DND-41 (cell line): ENCODE measurements at regions not wholly inside any gene's neighbourhood (a gene's known extent, or its start where the extent isn't known, plus 50 kb on each side); places are given as distances from the start of the nearest gene placed in this dataset.

Experiments used
- ATAC-seq: fragments of 200-7000 bp; cut with Tn5 transposase; 3 replicates; pipeline ENCODE4 v1.9.1; 2021; ENCODE audit warnings: low read depth; ENCODE audit not compliant: insufficient read depth
- DNase-seq: peaks from one replicate; pipeline ENCODE4 v3.0.0-alpha.2; 2020
- H2AFZ ChIP-seq: 2 replicates; pipeline ENCODE4 v1.6.0; 2012; ENCODE audit warnings: low read depth, low read length
- H3K27ac ChIP-seq: 2 replicates; pipeline ENCODE4 v1.5.1; 2012; ENCODE audit warnings: low read length, inconsistent platforms
- H3K27me3 ChIP-seq: fragments of 200-600 bp; sonication (generic); 2 replicates; pipeline ENCODE4 v1.6.0; 2012; ENCODE audit warnings: low read length, mild to moderate bottlenecking, inconsistent platforms; ENCODE audit not compliant: insufficient read depth, poor library complexity
- H3K36me3 ChIP-seq: 2 replicates; pipeline ENCODE4 v1.5.1; 2012; ENCODE audit warnings: low read length, inconsistent platforms; ENCODE audit not compliant: insufficient read depth
- H3K4me1 ChIP-seq: 2 replicates; pipeline ENCODE4 v1.5.1; 2012; ENCODE audit warnings: mild to moderate bottlenecking, low read length; ENCODE audit not compliant: insufficient read depth
- H3K4me2 ChIP-seq: 2 replicates; pipeline ENCODE4 v1.6.0; 2012; ENCODE audit warnings: mild to moderate bottlenecking, moderate library complexity, low read length, inconsistent platforms; ENCODE audit not compliant: insufficient read depth
- H3K4me3 ChIP-seq, 2 experiments: fragments of 200-600 bp in 1 of 2; shearing (Covaris generic) in 1 of 2; 2 replicates each; pipeline ENCODE4 v1.5.1; 2012 to 2016; ENCODE audit warnings: inconsistent platforms in 2 of 2, low read length in 2 of 2, mild to moderate bottlenecking in 2 of 2, low read depth in 1 of 2, moderate library complexity in 1 of 2
- H3K79me2 ChIP-seq: 2 replicates; pipeline ENCODE4 v1.6.0; 2012; ENCODE audit warnings: low read length, inconsistent platforms; ENCODE audit not compliant: insufficient read depth
- H3K9ac ChIP-seq: 2 replicates; pipeline ENCODE4 v1.6.0; 2012; ENCODE audit warnings: low read depth, mild to moderate bottlenecking, inconsistent platforms, low read length, moderate library complexity
- H3K9me3 ChIP-seq: 2 replicates; pipeline ENCODE4 v1.5.1; 2012; ENCODE audit warnings: low read length, moderate library complexity, mild to moderate bottlenecking, inconsistent platforms; ENCODE audit not compliant: insufficient read depth, severe bottlenecking
- H4K20me1 ChIP-seq: 2 replicates; pipeline ENCODE4 v1.6.0; 2012; ENCODE audit warnings: low read length; ENCODE audit not compliant: insufficient read depth
- EZH2 ChIP-seq: IDR thresholded peaks from 3 replicates; pipeline ENCODE4 v1.6.1; 2012; ENCODE audit warnings: borderline replicate concordance, low read depth, mild to moderate bottlenecking, moderate library complexity, low read length, inconsistent platforms; ENCODE audit not compliant: severe bottlenecking
- TF ChIP-seq, protein P1 (sequence below): IDR thresholded peaks from 2 replicates; pipeline ENCODE4 v1.5.1; 2012; ENCODE audit warnings: borderline replicate concordance, low read length, moderate library complexity, mild to moderate bottlenecking; ENCODE audit not compliant: poor library complexity, severe bottlenecking; ENCODE audit errors: extremely low read depth

GRCh38 chr12:89087876-89088275 is 264.4 kb downstream of the DUSP6 start:
- no peak overlapping the region for H2AFZ ChIP-seq
- H3K27me3 ChIP-seq = no peaks in the 10 kb centered on the region
- H3K27ac ChIP-seq = no peak overlapping the region
- DNase-seq (no peak), ATAC-seq (no peak)
- H3K79me2 ChIP-seq = no peaks in the 10 kb centered on the region
- H4K20me1 ChIP-seq = no peaks in the 10 kb centered on the region
- H3K9ac ChIP-seq = no peak overlapping the region
- no peaks in the 10 kb centered on the region for H3K36me3 ChIP-seq
- H3K4me2 ChIP-seq = no peak overlapping the region
- no peak for TF ChIP-seq EZH2
- TF ChIP-seq, protein P1, sequence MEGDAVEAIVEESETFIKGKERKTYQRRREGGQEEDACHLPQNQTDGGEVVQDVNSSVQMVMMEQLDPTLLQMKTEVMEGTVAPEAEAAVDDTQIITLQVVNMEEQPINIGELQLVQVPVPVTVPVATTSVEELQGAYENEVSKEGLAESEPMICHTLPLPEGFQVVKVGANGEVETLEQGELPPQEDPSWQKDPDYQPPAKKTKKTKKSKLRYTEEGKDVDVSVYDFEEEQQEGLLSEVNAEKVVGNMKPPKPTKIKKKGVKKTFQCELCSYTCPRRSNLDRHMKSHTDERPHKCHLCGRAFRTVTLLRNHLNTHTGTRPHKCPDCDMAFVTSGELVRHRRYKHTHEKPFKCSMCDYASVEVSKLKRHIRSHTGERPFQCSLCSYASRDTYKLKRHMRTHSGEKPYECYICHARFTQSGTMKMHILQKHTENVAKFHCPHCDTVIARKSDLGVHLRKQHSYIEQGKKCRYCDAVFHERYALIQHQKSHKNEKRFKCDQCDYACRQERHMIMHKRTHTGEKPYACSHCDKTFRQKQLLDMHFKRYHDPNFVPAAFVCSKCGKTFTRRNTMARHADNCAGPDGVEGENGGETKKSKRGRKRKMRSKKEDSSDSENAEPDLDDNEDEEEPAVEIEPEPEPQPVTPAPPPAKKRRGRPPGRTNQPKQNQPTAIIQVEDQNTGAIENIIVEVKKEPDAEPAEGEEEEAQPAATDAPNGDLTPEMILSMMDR = peak; percentile 15
- H3K4me3 ChIP-seq = no peak overlapping the region
- peaks cover 19% of the 10 kb centered on the region for H3K9me3 ChIP-seq
- H3K4me1 ChIP-seq = no peaks in the 10 kb centered on the region; the same call in 1 of the 2 replicates

GRCh38 chr12:89087149-89087825 is 265.0 kb downstream of the DUSP6 start:
- Histone ChIP-seq H3K36me3 (no peaks in the 10 kb centered on the region), H3K9me3 (peaks cover 14% of the 10 kb centered on the region), H3K9ac (no peak overlapping the region), H3K27me3 (no peaks in the 10 kb centered on the region), H3K4me2 (no peak overlapping the region), H3K79me2 (no peaks in the 10 kb centered on the region), H2AFZ (no peak overlapping the region), H3K4me1 (peaks cover 5% of the 10 kb centered on the region), H3K4me3 (no peak overlapping the region), H4K20me1 (no peaks in the 10 kb centered on the region), H3K27ac (no peak overlapping the region)
- ATAC-seq (no peak), DNase-seq (no peak)
- TF ChIP-seq EZH2 = no peak
- TF ChIP-seq, protein P1 = no peak

DNA sequence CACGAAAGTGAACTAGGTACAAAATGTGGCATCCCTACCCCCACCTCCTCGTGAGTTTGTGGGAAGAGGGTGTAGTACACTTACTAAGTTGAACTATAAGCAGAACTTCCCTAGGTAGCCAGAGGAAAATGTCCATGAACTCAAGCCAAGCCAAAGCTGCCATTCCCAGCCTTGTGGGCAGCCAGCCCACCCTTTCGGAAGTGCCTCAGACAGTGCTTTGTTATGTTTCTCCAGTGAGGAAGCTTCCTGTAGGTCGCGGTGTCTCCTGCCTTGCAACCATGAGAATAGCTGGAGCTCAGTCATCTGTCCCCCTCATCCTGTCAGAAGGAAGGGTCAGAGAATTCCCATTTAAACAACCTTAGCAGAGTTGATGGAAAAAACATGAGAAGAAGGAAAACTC is 266.9 kb downstream of the DUSP6 start:
- H4K20me1 ChIP-seq = no peaks in the 10 kb centered on the region
- no peak for DNase-seq
- no peak for TF ChIP-seq EZH2
- TF ChIP-seq, protein P1 = no peak

More for the DNA sequence above, 266.9 kb downstream of the DUSP6 start:
- Histone ChIP-seq H3K36me3 (no peaks in the 10 kb centered on the region), H3K4me2 (no peak overlapping the region), H3K27me3 (no peaks in the 10 kb centered on the region), H3K27ac (no peak overlapping the region), H3K79me2 (no peaks in the 10 kb centered on the region), H3K4me1 (peaks cover 14% of the 10 kb centered on the region), H2AFZ (no peak overlapping the region), H3K4me3 (no peak overlapping the region), H3K9me3 (no peaks in the 10 kb centered on the region), H3K9ac (no peak overlapping the region)
- ATAC-seq = no peak
